Type B pancreatic cell (in vitro differentiated cells): ENCODE measurements at regions not wholly inside any gene's neighbourhood (a gene's known extent, or its start where the extent isn't known, plus 50 kb on each side); places are given as distances from the start of the nearest gene placed in this dataset.

Source experiments
- DNase-seq: peaks from one replicate; pipeline ENCODE4 v3.0.0; 2021; ENCODE audit warnings: mixed read lengths; ENCODE audit not compliant: unreplicated experiment; ENCODE audit errors: extremely low spot score
- H3K27ac Mint-ChIP-seq: 2 replicates; pipeline ENCODE4 v1.8.0; 2021; ENCODE audit warnings: mild to moderate bottlenecking, mixed read lengths
- H3K27me3 Mint-ChIP-seq: 2 replicates; pipeline ENCODE4 v1.8.0; 2021; ENCODE audit warnings: mixed read lengths
- H3K36me3 Mint-ChIP-seq: 2 replicates; pipeline ENCODE4 v1.8.0; 2021; ENCODE audit warnings: mixed read lengths
- H3K4me1 Mint-ChIP-seq: one replicate; pipeline ENCODE4 v1.8.0; 2021; ENCODE audit warnings: mixed read lengths; ENCODE audit not compliant: unreplicated experiment
- H3K4me3 Mint-ChIP-seq: 2 replicates; pipeline ENCODE4 v1.8.0; 2021; ENCODE audit warnings: mild to moderate bottlenecking, mixed read lengths
- H3K9me3 Mint-ChIP-seq: 2 replicates; pipeline ENCODE4 v1.8.0; 2021; ENCODE audit warnings: mixed read lengths
- CTCF ChIP-seq: fragments of 200-600 bp; sonication (generic); conservative IDR thresholded peaks from 2 replicates; pipeline ENCODE4 v1.5.0; 2021; ENCODE audit warnings: antibody characterized with exemption, mild to moderate bottlenecking

GRCh38 chr5:117679046-117679445 is 1104.4 kb upstream of the SEMA6A start:
- no peak for DNase-seq
- Mint-ChIP-seq H3K36me3 (no peaks in the 10 kb centered on the region), H3K27me3 (no peaks in the 10 kb centered on the region), H3K4me3 (no peak overlapping the region), H3K9me3 (no peaks in the 10 kb centered on the region), H3K4me1 (no peaks in the 10 kb centered on the region), H3K27ac (no peak overlapping the region)
- TF ChIP-seq CTCF: no peak

GRCh38 chr5:117675646-117676045 is 1101.0 kb upstream of the SEMA6A start:
- no peak for DNase-seq
- Mint-ChIP-seq H3K27ac (no peak overlapping the region), H3K27me3 (no peaks in the 10 kb centered on the region), H3K4me1 (no peaks in the 10 kb centered on the region), H3K4me3 (no peak overlapping the region), H3K9me3 (no peaks in the 10 kb centered on the region), H3K36me3 (no peaks in the 10 kb centered on the region)
- no peak for TF ChIP-seq CTCF

- Mint-ChIP-seq H3K4me3 (no peak overlapping the region), H3K27me3 (no peaks in the 10 kb centered on the region), H3K9me3 (no peaks in the 10 kb centered on the region), H3K36me3 (no peaks in the 10 kb centered on the region), H3K27ac (no peak overlapping the region), H3K4me1 (peaks cover 5% of the 10 kb centered on the region)
- no peak for DNase-seq
- TF ChIP-seq CTCF: no peak
Measured at GRCh38 chr5:117671551-117671950, 1096.9 kb upstream of the SEMA6A start.

- no peak for DNase-seq
- H3K4me3 Mint-ChIP-seq: no peak overlapping the region
- no peak for TF ChIP-seq CTCF
- H3K27ac Mint-ChIP-seq: no peak overlapping the region
- no peaks in the 10 kb centered on the region for H3K36me3 Mint-ChIP-seq
- H3K9me3 Mint-ChIP-seq: no peaks in the 10 kb centered on the region
- H3K27me3 Mint-ChIP-seq: no peaks in the 10 kb centered on the region
- H3K4me1 Mint-ChIP-seq: peaks cover 5% of the 10 kb centered on the region
Measured at GRCh38 chr5:117667105-117667504, 1092.5 kb upstream of the SEMA6A start.

GRCh38 chr5:117665121-117665520 is 1090.5 kb upstream of the SEMA6A start:
- no peak for TF ChIP-seq CTCF
- Mint-ChIP-seq H3K4me1 (peaks cover 5% of the 10 kb centered on the region), H3K4me3 (no peak overlapping the region), H3K36me3 (no peaks in the 10 kb centered on the region), H3K27ac (no peak overlapping the region), H3K27me3 (no peaks in the 10 kb centered on the region), H3K9me3 (no peaks in the 10 kb centered on the region)
- no peak for DNase-seq

- no peak for DNase-seq
- TF ChIP-seq CTCF: no peak
- no peaks in the 10 kb centered on the region for H3K36me3 Mint-ChIP-seq
- no peaks in the 10 kb centered on the region for H3K27me3 Mint-ChIP-seq
- no peak overlapping the region for H3K4me3 Mint-ChIP-seq
- H3K4me1 Mint-ChIP-seq: peaks cover 10% of the 10 kb centered on the region
- no peaks in the 10 kb centered on the region for H3K9me3 Mint-ChIP-seq
- no peak overlapping the region for H3K27ac Mint-ChIP-seq
Measured at GRCh38 chr5:117662361-117662760, 1087.7 kb upstream of the SEMA6A start.
